Astrocyte (in vitro differentiated cells and primary cell): ENCODE measurements at regions not wholly inside any gene's neighbourhood (a gene's known extent, or its start where the extent isn't known, plus 50 kb on each side); places are given as distances from the start of the nearest gene placed in this dataset.

ENCODE experiments used
- DNase-seq: peaks from one replicate; pipeline ENCODE4 v3.0.0-alpha.2; 2010; ENCODE audit warnings: low read depth
- FAIRE-seq: peaks from 2 replicates; lab custom pipeline; 2011; peaks lifted over from hg19 to GRCh38; lab: Jason Lieb, UNC
- H2AFZ ChIP-seq: 2 replicates; pipeline ENCODE4 v1.6.0; 2012; ENCODE audit warnings: low read depth, low read length, inconsistent platforms
- H3K27ac ChIP-seq: 2 replicates; pipeline ENCODE4 v1.5.1; 2011; ENCODE audit warnings: low read depth, low read length, inconsistent platforms
- H3K27me3 ChIP-seq: 2 replicates; pipeline ENCODE4 v1.6.0; 2011; ENCODE audit warnings: low read length, inconsistent platforms; ENCODE audit not compliant: insufficient read depth
- H3K36me3 ChIP-seq: 2 replicates; pipeline ENCODE4 v1.5.1; 2011; ENCODE audit warnings: low read length, inconsistent platforms; ENCODE audit not compliant: insufficient read depth
- H3K4me1 ChIP-seq: 2 replicates; pipeline ENCODE4 v1.5.1; 2011; ENCODE audit warnings: low read length, inconsistent platforms; ENCODE audit not compliant: insufficient read depth
- H3K4me2 ChIP-seq: 2 replicates; pipeline ENCODE4 v1.6.0; 2012; ENCODE audit warnings: low read length, inconsistent platforms
- H3K4me3 ChIP-seq: 2 replicates; pipeline ENCODE4 v1.5.1; 2011; ENCODE audit warnings: low read depth, mild to moderate bottlenecking, low read length, inconsistent platforms; ENCODE audit not compliant: insufficient read depth
- H3K79me2 ChIP-seq: 2 replicates; pipeline ENCODE4 v1.6.0; 2012; ENCODE audit warnings: mild to moderate bottlenecking, low read length, inconsistent platforms; ENCODE audit not compliant: insufficient read depth
- H3K9ac ChIP-seq: 2 replicates; pipeline ENCODE4 v1.6.0; 2012; ENCODE audit warnings: mild to moderate bottlenecking, low read length, inconsistent platforms
- H3K9me3 ChIP-seq: 2 replicates; pipeline ENCODE4 v1.5.1; 2012; ENCODE audit warnings: low read depth, mild to moderate bottlenecking, low read length, inconsistent platforms; ENCODE audit not compliant: insufficient read depth
- H4K20me1 ChIP-seq: 2 replicates; pipeline ENCODE4 v1.6.0; 2012; ENCODE audit warnings: low read length, inconsistent platforms; ENCODE audit not compliant: insufficient read depth
- H3K27ac Mint-ChIP-seq: one replicate; pipeline ENCODE4 v1.8.0; 2021; ENCODE audit warnings: mild to moderate bottlenecking, mixed read lengths; ENCODE audit not compliant: unreplicated experiment
- H3K27me3 Mint-ChIP-seq: one replicate; pipeline ENCODE4 v1.8.0; 2021; ENCODE audit warnings: low read depth, mixed read lengths; ENCODE audit not compliant: unreplicated experiment
- H3K36me3 Mint-ChIP-seq: one replicate; pipeline ENCODE4 v1.8.0; 2021; ENCODE audit warnings: low read depth, mixed read lengths; ENCODE audit not compliant: unreplicated experiment
- H3K4me1 Mint-ChIP-seq: one replicate; pipeline ENCODE4 v1.8.0; 2021; ENCODE audit warnings: low read depth, mixed read lengths; ENCODE audit not compliant: unreplicated experiment
- H3K4me3 Mint-ChIP-seq: one replicate; pipeline ENCODE4 v1.8.0; 2021; ENCODE audit warnings: mild to moderate bottlenecking, moderate library complexity, mixed read lengths; ENCODE audit not compliant: unreplicated experiment
- H3K9me3 Mint-ChIP-seq: one replicate; pipeline ENCODE4 v1.8.0; 2021; ENCODE audit warnings: mild to moderate bottlenecking, mixed read lengths; ENCODE audit not compliant: unreplicated experiment
- EZH2 ChIP-seq: IDR thresholded peaks from 2 replicates; pipeline ENCODE4 v1.6.1; 2012; ENCODE audit warnings: mild to moderate bottlenecking, low read length, inconsistent platforms; ENCODE audit not compliant: insufficient read depth
- TF ChIP-seq, protein P1 (sequence below): IDR thresholded peaks from 2 replicates; pipeline ENCODE4 v1.5.1; 2011; ENCODE audit warnings: low read depth, mild to moderate bottlenecking, inconsistent platforms, low read length, moderate library complexity; ENCODE audit not compliant: insufficient read depth

DNA sequence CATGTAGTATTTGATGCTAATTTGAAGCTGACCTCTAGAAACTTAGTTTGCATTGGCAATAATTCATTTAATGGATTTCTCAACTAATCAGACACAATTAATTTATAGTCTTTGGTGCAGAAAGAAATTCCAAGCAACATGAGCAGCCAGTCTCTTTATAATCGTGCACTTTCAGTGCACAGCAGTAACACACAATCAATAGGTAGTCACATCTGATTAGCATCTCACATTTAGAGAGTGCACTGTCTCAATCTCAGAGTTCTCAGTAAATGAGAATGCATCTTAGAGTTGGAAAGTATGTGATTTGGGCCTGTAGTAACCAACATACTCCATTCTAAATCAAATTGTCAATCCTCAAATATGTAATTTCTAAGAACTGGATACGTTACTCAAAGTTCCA lies 377.6 kb downstream of the POM121L12 start:
- Histone ChIP-seq H3K4me1 (no peaks in the 10 kb centered on the region), H3K27me3 (no peaks in the 10 kb centered on the region), H3K27ac (no peak overlapping the region), H3K4me2 (no peak overlapping the region), H3K79me2 (no peaks in the 10 kb centered on the region), H3K36me3 (no peaks in the 10 kb centered on the region), H4K20me1 (no peaks in the 10 kb centered on the region), H3K9ac (no peak overlapping the region), H2AFZ (no peak overlapping the region), H3K9me3 (peaks cover 3% of the 10 kb centered on the region), H3K4me3 (no peak overlapping the region)
- Mint-ChIP-seq H3K27ac (no peak overlapping the region), H3K9me3 (peaks cover 2% of the 10 kb centered on the region), H3K4me3 (no peak overlapping the region), H3K27me3 (no peaks in the 10 kb centered on the region), H3K4me1 (no peaks in the 10 kb centered on the region), H3K36me3 (no peaks in the 10 kb centered on the region)
- no peak for FAIRE-seq
- no peak for DNase-seq
- no peak for TF ChIP-seq EZH2
- TF ChIP-seq, protein P1, sequence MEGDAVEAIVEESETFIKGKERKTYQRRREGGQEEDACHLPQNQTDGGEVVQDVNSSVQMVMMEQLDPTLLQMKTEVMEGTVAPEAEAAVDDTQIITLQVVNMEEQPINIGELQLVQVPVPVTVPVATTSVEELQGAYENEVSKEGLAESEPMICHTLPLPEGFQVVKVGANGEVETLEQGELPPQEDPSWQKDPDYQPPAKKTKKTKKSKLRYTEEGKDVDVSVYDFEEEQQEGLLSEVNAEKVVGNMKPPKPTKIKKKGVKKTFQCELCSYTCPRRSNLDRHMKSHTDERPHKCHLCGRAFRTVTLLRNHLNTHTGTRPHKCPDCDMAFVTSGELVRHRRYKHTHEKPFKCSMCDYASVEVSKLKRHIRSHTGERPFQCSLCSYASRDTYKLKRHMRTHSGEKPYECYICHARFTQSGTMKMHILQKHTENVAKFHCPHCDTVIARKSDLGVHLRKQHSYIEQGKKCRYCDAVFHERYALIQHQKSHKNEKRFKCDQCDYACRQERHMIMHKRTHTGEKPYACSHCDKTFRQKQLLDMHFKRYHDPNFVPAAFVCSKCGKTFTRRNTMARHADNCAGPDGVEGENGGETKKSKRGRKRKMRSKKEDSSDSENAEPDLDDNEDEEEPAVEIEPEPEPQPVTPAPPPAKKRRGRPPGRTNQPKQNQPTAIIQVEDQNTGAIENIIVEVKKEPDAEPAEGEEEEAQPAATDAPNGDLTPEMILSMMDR, result no peak

DNA sequence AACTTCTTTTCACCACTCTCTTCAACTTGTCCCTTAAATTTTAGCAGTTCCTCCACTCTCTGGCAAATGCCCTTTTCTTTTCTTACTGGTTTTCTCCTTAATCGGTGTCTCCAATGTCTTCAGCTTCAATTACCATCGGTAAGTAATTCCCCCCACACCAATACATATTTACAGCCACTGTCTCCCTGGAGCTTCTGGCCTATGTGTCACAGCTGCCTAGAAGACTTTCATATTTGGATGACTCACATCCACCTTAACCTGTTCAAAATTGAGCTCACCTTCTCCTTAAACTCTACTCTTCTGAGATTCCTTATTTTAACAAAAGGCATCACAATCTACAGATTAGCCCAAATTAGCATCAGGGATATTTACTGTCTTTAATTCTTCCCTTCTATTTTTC lies 380.4 kb downstream of the POM121L12 start:
- peaks cover 2% of the 10 kb centered on the region for H3K9me3 Mint-ChIP-seq
- no peak overlapping the region for H3K27ac ChIP-seq
- H3K9ac ChIP-seq, result no peak overlapping the region
- no peaks in the 10 kb centered on the region for H4K20me1 ChIP-seq
- no peak overlapping the region for H2AFZ ChIP-seq
- H3K36me3 Mint-ChIP-seq, result no peaks in the 10 kb centered on the region
- FAIRE-seq (no peak), DNase-seq (no peak)
- peaks cover 4% of the 10 kb centered on the region for H3K9me3 ChIP-seq
- H3K36me3 ChIP-seq, result no peaks in the 10 kb centered on the region
- no peaks in the 10 kb centered on the region for H3K27me3 Mint-ChIP-seq
- H3K4me2 ChIP-seq, result no peak overlapping the region
- no peak overlapping the region for H3K27ac Mint-ChIP-seq
- H3K4me1 ChIP-seq, result no peaks in the 10 kb centered on the region
- TF ChIP-seq EZH2, result no peak
- TF ChIP-seq, protein P1, result no peak
- H3K4me1 Mint-ChIP-seq, result no peaks in the 10 kb centered on the region
- H3K79me2 ChIP-seq, result no peaks in the 10 kb centered on the region
- no peak overlapping the region for H3K4me3 ChIP-seq
- H3K27me3 ChIP-seq, result no peaks in the 10 kb centered on the region
- no peak overlapping the region for H3K4me3 Mint-ChIP-seq

DNA sequence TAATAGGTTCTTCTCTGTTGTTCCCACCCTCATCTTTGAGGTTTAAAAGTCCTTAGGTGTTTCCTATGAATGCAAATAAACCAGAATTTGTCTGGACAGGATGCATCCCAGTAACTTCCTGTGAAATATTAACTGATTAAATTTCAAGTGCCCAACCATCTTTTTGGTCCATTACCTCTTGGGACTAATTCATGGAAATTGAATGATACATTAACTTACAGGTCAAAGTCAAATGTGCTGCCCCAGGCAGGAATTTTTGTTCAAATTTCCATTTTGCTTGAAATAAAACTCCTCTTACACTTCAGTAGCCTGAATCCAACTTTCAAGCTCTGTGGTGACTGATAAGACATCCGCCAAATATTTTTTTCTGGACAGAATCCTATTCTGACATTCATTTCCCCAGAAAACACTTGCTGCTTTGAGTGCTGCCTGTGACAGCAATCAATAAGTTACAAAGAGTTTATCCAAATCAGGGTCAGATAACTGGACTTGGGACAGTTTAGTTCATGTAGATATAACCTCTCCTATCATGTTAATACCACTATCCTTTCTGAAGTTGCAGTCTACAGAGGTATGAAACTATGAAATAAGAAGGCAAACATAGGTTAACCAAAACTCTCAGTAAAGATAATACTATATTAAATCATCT lies 383.5 kb downstream of the POM121L12 start:
- H3K9ac ChIP-seq, result no peak overlapping the region
- H2AFZ ChIP-seq, result no peak overlapping the region
- no peak overlapping the region for H3K4me2 ChIP-seq
- Mint-ChIP-seq H3K9me3 (peaks cover 2% of the 10 kb centered on the region), H3K27me3 (no peaks in the 10 kb centered on the region), H3K27ac (no peak overlapping the region), H3K4me1 (peaks cover 5% of the 10 kb centered on the region), H3K36me3 (no peaks in the 10 kb centered on the region), H3K4me3 (no peak overlapping the region)
- no peaks in the 10 kb centered on the region for H3K4me1 ChIP-seq
- no peak for FAIRE-seq
- no peaks in the 10 kb centered on the region for H3K27me3 ChIP-seq
- no peaks in the 10 kb centered on the region for H4K20me1 ChIP-seq
- DNase-seq, result no peak
- H3K9me3 ChIP-seq, result peaks cover 4% of the 10 kb centered on the region
- H3K79me2 ChIP-seq, result no peaks in the 10 kb centered on the region
- TF ChIP-seq, protein P1, result no peak
- TF ChIP-seq EZH2, result no peak
- H3K4me3 ChIP-seq, result no peak overlapping the region
- H3K27ac ChIP-seq, result no peak overlapping the region
- no peaks in the 10 kb centered on the region for H3K36me3 ChIP-seq
